Choroid plexus epithelial cell (primary cell): ENCODE measurements at regions not wholly inside any gene's neighbourhood (a gene's known extent, or its start where the extent isn't known, plus 50 kb on each side); places are given as distances from the start of the nearest gene placed in this dataset.

Source experiments
- DNase-seq: peaks from one replicate; pipeline ENCODE4 v3.0.0-alpha.2; 2010; ENCODE audit warnings: low read depth
- H3K4me3 ChIP-seq: 2 replicates; pipeline ENCODE4 v1.5.1; 2011; ENCODE audit warnings: low read depth, mild to moderate bottlenecking, control low read depth, low read length, moderate library complexity
- TF ChIP-seq, protein P1 (sequence below): conservative IDR thresholded peaks from 2 replicates; pipeline ENCODE4 v1.5.1; 2011; ENCODE audit warnings: low read depth, mild to moderate bottlenecking, control low read depth, inconsistent platforms, low read length, moderate library complexity

DNA sequence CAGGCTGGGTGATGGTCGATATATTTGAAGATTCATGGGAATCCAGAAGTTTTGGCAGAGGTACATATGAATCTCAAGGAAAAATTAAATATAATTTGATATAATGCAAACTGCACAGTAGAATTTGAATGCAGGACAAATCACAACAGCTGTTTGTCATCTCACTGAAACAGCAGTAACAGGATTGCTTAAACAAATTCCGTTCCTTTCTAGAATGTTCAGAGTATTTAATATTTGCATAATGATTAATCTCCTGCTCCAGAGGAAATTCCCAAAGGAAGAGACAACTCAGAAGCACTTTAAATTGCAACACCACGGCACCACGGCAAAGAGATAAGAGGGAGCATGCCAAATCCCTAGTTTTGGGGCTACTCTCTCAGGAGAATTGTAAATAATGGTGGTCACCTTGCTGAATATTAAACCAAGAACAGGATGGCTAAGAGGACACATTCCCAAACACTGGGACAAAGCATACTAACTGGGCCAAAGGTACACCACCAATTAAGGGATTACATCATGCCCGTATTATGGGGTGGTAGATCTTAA is 67.8 kb upstream of the MAP4K3 start:
- H3K4me3 ChIP-seq: no peak overlapping the region
- TF ChIP-seq, protein P1, sequence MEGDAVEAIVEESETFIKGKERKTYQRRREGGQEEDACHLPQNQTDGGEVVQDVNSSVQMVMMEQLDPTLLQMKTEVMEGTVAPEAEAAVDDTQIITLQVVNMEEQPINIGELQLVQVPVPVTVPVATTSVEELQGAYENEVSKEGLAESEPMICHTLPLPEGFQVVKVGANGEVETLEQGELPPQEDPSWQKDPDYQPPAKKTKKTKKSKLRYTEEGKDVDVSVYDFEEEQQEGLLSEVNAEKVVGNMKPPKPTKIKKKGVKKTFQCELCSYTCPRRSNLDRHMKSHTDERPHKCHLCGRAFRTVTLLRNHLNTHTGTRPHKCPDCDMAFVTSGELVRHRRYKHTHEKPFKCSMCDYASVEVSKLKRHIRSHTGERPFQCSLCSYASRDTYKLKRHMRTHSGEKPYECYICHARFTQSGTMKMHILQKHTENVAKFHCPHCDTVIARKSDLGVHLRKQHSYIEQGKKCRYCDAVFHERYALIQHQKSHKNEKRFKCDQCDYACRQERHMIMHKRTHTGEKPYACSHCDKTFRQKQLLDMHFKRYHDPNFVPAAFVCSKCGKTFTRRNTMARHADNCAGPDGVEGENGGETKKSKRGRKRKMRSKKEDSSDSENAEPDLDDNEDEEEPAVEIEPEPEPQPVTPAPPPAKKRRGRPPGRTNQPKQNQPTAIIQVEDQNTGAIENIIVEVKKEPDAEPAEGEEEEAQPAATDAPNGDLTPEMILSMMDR: no peak
- DNase-seq: peak; percentile 79

DNA sequence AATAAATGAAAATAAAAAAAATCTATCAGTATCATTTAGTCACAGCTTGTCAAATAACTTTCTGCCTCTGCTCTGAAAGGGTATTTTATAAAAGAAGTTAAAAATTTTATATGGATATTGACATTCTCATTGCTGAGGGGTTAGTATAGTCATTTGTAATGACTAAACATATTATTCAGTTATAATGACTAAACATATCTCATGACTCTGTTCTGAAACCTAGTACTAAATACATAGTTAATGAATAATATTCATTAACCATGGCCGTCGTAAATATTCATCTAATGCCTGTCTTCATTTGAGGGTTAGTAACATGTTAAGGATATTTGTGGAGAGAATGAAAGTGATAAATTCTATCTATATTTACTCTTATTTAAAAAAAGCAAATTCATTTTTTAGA is 69.1 kb upstream of the MAP4K3 start:
- TF ChIP-seq, protein P1: no peak
- DNase-seq: no peak

DNA sequence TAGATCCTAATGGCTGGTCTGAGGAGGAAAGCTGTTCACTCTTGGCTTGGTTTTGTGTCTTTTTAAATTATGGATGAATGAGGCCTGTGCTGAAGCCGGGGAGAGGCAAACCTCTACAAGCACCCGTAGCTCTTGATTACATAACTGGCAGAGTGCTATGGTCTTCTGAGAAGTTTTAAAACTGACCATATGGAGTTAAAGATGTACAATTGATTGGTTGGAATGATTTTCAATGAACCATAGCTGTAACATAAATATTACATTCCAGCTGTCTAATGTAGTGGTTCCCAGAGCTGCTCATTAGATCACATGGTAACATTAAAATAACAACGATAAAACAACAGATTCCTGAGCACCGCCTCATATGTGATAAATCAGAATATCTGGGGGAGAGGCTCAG is 71.1 kb upstream of the MAP4K3 start:
- TF ChIP-seq, protein P1: no peak
- peak; percentile 70 for DNase-seq
- H3K4me3 ChIP-seq: no peak overlapping the region

More for the DNA sequence above, 69.1 kb upstream of the MAP4K3 start:
- H3K4me3 ChIP-seq: no peak overlapping the region

DNA sequence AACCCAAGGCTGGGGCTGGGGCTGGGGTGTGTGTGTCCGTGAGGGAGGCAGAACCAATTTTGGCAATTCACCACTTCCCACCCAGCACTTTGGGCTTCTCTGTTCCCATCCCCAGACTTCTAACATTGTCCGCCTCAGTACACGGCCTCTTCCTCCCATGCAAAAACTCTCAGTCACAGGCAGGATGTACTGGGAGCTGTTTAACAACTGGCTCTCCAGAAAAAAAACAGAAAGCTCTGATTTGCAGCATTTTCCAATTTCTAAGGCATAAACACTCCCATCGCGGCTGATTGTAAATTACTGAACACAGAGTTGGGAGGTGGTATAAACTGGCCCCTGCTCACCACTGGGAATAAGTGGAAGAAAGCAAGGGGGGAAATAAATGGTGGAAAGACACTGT is 73.1 kb upstream of the MAP4K3 start:
- TF ChIP-seq, protein P1: no peak
- H3K4me3 ChIP-seq: no peak overlapping the region
- DNase-seq: no peak

DNA sequence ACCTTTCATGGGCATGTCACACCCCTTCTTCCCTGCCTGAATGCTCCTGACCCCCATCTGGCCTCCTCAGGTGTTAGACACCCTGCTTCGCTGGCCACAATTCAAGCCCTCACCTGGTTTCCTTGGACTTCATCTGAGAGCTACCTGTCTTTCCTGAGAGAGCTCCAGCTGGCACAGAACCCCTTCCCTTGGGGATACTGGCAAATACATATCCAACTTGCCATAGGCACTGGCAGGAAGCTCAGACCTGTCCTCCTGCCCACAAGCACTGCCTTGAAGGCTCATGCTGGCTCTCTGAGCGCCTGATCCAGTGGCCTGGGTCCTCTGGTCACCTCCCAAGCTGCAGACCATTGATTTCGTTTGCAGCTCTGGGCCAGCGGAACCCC is 74.1 kb upstream of the MAP4K3 start:
- DNase-seq: no peak
- TF ChIP-seq, protein P1: no peak
- no peak overlapping the region for H3K4me3 ChIP-seq

DNA sequence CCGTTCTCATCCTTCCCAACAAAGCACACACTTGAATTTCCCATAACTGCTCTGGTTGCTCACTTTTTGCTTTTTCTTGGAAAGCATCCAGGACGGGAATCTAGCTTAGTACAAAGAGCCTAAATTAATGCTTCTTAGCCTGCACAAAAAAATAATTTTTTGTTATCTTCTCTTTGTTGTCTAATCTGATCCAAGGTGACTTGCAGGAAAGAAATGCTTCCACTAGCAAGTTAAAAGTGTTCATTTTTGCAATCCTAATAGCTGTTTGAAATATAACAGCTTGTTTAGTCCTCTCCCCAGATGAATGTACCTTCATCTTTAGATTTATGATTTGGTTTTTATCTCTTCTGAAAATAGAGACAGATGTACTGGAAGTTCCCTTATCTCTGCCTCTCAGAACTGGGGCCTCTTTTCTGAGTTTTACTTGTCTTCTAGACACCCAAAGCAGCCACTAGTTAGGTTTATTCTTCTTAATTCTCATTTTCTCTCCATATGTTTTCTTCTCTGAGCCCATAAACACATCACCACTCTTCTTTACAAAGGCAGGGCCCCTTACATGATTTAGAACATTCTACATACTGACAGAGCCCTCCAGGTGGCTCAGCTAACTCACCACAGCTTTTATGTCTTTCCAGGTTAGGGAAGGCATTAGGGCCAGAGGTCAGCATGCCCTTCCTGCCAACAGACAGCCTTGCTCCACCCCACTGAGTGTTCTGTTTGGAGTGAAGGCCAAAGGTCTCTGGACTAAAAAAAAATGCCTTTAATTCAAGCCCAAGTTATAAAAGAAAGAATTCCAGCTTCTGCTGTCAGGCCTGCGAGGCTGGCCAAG is 74.7 kb upstream of the MAP4K3 start:
- TF ChIP-seq, protein P1: no peak
- no peak for DNase-seq
- H3K4me3 ChIP-seq: no peak overlapping the region
